COLO829 (cell line): ENCODE measurements at regions not wholly inside any gene's neighbourhood (a gene's known extent, or its start where the extent isn't known, plus 50 kb on each side); places are given as distances from the start of the nearest gene placed in this dataset.
"Not testable (repeated sequence)": the region's sequence is repeated elsewhere in the genome, so short reads cannot be mapped to it uniquely, and the experiment has no call there.

Experiments used
- DNase-seq: peaks from one replicate; pipeline ENCODE4 v3.0.0; 2012; ENCODE audit warnings: low spot score

- DNase-seq, result peak; percentile 15
Measured at GRCh38 chr9:75197561-75197960, 109.2 kb downstream of the OSTF1 start.

- DNase-seq, result no peak
Measured at GRCh38 chr9:75198436-75198835, 110.1 kb downstream of the OSTF1 start.

- DNase-seq, result peak; percentile 78
Measured at GRCh38 chr9:75200892-75201470, 112.7 kb downstream of the OSTF1 start.

GRCh38 chr9:75201480-75202209, 113.3 kb downstream of the OSTF1 start:
- DNase-seq, result no peak

GRCh38 chr9:75207997-75208396, 119.7 kb downstream of the OSTF1 start:
- DNase-seq, result not testable (repeated sequence)

- DNase-seq, result no peak
Measured at GRCh38 chr9:75210215-75210614, 121.9 kb downstream of the OSTF1 start.

- DNase-seq, result no peak
Measured at GRCh38 chr9:75213765-75214164, 125.5 kb downstream of the OSTF1 start.

- DNase-seq, result no peak
Measured at GRCh38 chr9:75226403-75227139, 138.3 kb downstream of the OSTF1 start.

GRCh38 chr9:75228893-75229292, 140.6 kb downstream of the OSTF1 start:
- no peak for DNase-seq

- DNase-seq, result no peak
Measured at GRCh38 chr9:75229605-75230332, 141.5 kb downstream of the OSTF1 start.

GRCh38 chr9:75230469-75230868, 142.2 kb downstream of the OSTF1 start:
- no peak for DNase-seq

- no peak for DNase-seq
Measured at GRCh38 chr9:75231167-75231566, 142.9 kb downstream of the OSTF1 start.

- DNase-seq, result no peak
Measured at GRCh38 chr9:75233011-75233410, 144.7 kb downstream of the OSTF1 start.

- no peak for DNase-seq
Measured at GRCh38 chr9:75235632-75236031, 147.3 kb downstream of the OSTF1 start.

- peak; percentile 76 for DNase-seq
Measured at GRCh38 chr9:75238311-75238976, 150.1 kb downstream of the OSTF1 start.

GRCh38 chr9:75239176-75239575, 150.9 kb downstream of the OSTF1 start:
- DNase-seq, result no peak

- no peak for DNase-seq
Measured at GRCh38 chr9:75242426-75242825, 154.1 kb downstream of the OSTF1 start.

GRCh38 chr9:75246949-75247348, 158.6 kb downstream of the OSTF1 start:
- no peak for DNase-seq

GRCh38 chr9:75265525-75265972, 177.2 kb downstream of the OSTF1 start:
- peak; percentile 41 for DNase-seq

GRCh38 chr9:75269197-75269596, 180.9 kb downstream of the OSTF1 start:
- no peak for DNase-seq

GRCh38 chr9:75273055-75273454, 184.7 kb downstream of the OSTF1 start:
- DNase-seq, result not testable (repeated sequence)

GRCh38 chr9:75274781-75275180, 186.5 kb downstream of the OSTF1 start:
- DNase-seq, result no peak
